ENCODE measurements at regions not wholly inside any gene's neighbourhood (a gene's known extent, or its start where the extent isn't known, plus 50 kb on each side); places are given as distances from the start of the nearest gene placed in this dataset.

GRCh38 chr6:49370518-49370917 is 92.5 kb downstream of the MMUT start:
- TF ChIP-seq CTCF (conservative IDR thresholded peaks at IDR 0.05; ENCODE audit: low read depth, low read length): no peak
- TF ChIP-seq EZH2 (IDR thresholded peaks at IDR 0.05; ENCODE audit: low read length, unreplicated experiment): no peak

Measured in PC-3 (cell line).